ENCODE measurements at regions not wholly inside any gene's neighbourhood (a gene's known extent, or its start where the extent isn't known, plus 50 kb on each side); places are given as distances from the start of the nearest gene placed in this dataset.

DNA sequence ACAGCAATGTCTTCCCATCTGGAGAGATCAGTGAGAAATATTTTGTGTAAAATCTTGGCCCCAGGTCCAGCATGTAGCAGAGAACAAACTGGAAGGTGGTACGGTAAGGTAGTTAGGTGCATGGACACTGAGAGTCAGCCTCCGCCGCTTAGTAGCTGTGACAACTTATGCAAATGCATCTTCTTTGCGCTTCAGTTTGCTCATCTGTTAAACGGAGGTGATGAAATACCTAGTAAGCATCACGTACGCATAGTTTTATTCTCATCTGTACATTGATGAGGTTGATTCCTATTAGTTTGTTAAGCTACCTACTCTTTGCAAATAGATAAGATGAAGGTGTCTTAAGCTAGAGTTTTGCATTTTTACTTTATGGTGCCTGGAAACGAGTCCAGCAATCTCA, 80.0 kb upstream of the MSX1 start:
- no peak overlapping the region for H3K4me3 ChIP-seq
- no peaks in the 10 kb centered on the region for H3K9me3 ChIP-seq (replicated peaks; ENCODE audit: control insufficient read depth, insufficient read depth, low read depth, low read length)
- ATAC-seq = peak; percentile 62
- CTCF ChIA-PET (ENCODE audit: low intra/inter-chr PET ratio) = no interaction called here
- in situ Hi-C loops (cut with MboI) (no loop called here), intact Hi-C loops (cut with micrococcal nuclease) (no loop called here)
- no peak overlapping the region for H3K9ac ChIP-seq (ENCODE audit: insufficient read depth in 1 of 2, low read depth in 2 of 2, low read length in 2 of 2)
- no peaks in the 10 kb centered on the region; a peak in 1 of 5 replicates for H3K4me1 ChIP-seq (replicated peaks in 1 of 2; ENCODE audit: control insufficient read depth in 2 of 2, insufficient read depth in 2 of 2, low read length in 2 of 2)
- POLR2A ChIA-PET = no interaction called here
- no peaks in the 10 kb centered on the region for H3K9me1 ChIP-seq (ENCODE audit: control insufficient read depth, insufficient read depth, low read length)
- no peak for DNase-seq (ENCODE audit: extremely low read depth in 1 of 4, low spot score in 3 of 4)
- no peak overlapping the region for H2AFZ ChIP-seq (ENCODE audit: low read depth, low read length)
- H3K4me2 ChIP-seq (ENCODE audit: insufficient read depth, low read length) = no peak overlapping the region
- no peak for FAIRE-seq
- peaks cover 6 to 48% of the 10 kb centered on the region in 2 experiments; a peak in 4 of 5 replicates for H3K27me3 ChIP-seq (ENCODE audit: control insufficient read depth in 2 of 2, insufficient read depth in 2 of 2, low read length in 2 of 2)
- 8% methylated on average over 8 of the region's 8 CpGs for WGBS (ENCODE audit: insufficient coverage, low coverage, missing lambda C conversion rate)
- H3K27ac ChIP-seq (ENCODE audit: extremely low read depth, low read depth, low read length) = no peak overlapping the region
- H4K20me1 ChIP-seq (replicated peaks; ENCODE audit: control insufficient read depth, insufficient read depth, low read length) = no peaks in the 10 kb centered on the region; the same call in 1 of the 2 replicates
- no peaks in the 10 kb centered on the region for H3K79me2 ChIP-seq (ENCODE audit: control insufficient read depth, insufficient read depth, low read length)
- no peaks in the 10 kb centered on the region for H3K36me3 ChIP-seq (ENCODE audit: control insufficient read depth, insufficient read depth, low read length)
- BruUV-seq (replicated peaks) = no TSS peak
- TF ChIP-seq, protein P1, sequence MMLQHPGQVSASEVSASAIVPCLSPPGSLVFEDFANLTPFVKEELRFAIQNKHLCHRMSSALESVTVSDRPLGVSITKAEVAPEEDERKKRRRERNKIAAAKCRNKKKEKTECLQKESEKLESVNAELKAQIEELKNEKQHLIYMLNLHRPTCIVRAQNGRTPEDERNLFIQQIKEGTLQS (IDR thresholded peaks at IDR 0.05) = peak; percentile 76
- TF ChIP-seq, protein P1 (CRISPR knock-in tag; conservative IDR thresholded peaks at IDR 0.05) = no peak
- no peak for TF ChIP-seq ZNF764 (CRISPR knock-in tag; IDR thresholded peaks at IDR 0.05; ENCODE audit: low read depth)
- no peak for TF ChIP-seq FOXK2 (conservative IDR thresholded peaks at IDR 0.05 in 1 of 2, IDR thresholded peaks at IDR 0.05 in 1 of 2; ENCODE audit: low read depth in 2 of 2)
- TF ChIP-seq, protein P2, sequence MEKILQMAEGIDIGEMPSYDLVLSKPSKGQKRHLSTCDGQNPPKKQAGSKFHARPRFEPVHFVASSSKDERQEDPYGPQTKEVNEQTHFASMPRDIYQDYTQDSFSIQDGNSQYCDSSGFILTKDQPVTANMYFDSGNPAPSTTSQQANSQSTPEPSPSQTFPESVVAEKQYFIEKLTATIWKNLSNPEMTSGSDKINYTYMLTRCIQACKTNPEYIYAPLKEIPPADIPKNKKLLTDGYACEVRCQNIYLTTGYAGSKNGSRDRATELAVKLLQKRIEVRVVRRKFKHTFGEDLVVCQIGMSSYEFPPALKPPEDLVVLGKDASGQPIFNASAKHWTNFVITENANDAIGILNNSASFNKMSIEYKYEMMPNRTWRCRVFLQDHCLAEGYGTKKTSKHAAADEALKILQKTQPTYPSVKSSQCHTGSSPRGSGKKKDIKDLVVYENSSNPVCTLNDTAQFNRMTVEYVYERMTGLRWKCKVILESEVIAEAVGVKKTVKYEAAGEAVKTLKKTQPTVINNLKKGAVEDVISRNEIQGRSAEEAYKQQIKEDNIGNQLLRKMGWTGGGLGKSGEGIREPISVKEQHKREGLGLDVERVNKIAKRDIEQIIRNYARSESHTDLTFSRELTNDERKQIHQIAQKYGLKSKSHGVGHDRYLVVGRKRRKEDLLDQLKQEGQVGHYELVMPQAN (IDR thresholded peaks at IDR 0.05; ENCODE audit: borderline replicate concordance) = no peak
- TF ChIP-seq STAT5A (IDR thresholded peaks at IDR 0.05; ENCODE audit: borderline replicate concordance, low read length) = no peak
- TF ChIP-seq DMBX1 (CRISPR knock-in tag; IDR thresholded peaks at IDR 0.05; ENCODE audit: borderline replicate concordance) = no peak
- TF ChIP-seq, protein P3, sequence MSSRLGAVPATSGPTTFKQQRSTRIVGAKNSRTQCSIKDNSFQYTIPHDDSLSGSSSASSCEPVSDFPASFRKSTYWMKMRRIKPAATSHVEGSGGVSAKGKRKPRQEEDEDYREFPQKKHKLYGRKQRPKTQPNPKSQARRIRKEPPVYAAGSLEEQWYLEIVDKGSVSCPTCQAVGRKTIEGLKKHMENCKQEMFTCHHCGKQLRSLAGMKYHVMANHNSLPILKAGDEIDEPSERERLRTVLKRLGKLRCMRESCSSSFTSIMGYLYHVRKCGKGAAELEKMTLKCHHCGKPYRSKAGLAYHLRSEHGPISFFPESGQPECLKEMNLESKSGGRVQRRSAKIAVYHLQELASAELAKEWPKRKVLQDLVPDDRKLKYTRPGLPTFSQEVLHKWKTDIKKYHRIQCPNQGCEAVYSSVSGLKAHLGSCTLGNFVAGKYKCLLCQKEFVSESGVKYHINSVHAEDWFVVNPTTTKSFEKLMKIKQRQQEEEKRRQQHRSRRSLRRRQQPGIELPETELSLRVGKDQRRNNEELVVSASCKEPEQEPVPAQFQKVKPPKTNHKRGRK (tag; IDR thresholded peaks at IDR 0.05) = no peak
- TF ChIP-seq SP2 (IDR thresholded peaks at IDR 0.05; ENCODE audit: extremely low read depth, low read depth, low read length, poor library complexity, severe bottlenecking) = no peak
- no peak for TF ChIP-seq IRF2 (CRISPR knock-in tag; IDR thresholded peaks at IDR 0.05)
- no peak for TF ChIP-seq SREBF1 (IDR thresholded peaks at IDR 0.05; ENCODE audit: borderline replicate concordance, low read depth, low read length)
- no peak for TF ChIP-seq GABPB2 (CRISPR knock-in tag; conservative IDR thresholded peaks at IDR 0.05)
- TF ChIP-seq, protein P4, sequence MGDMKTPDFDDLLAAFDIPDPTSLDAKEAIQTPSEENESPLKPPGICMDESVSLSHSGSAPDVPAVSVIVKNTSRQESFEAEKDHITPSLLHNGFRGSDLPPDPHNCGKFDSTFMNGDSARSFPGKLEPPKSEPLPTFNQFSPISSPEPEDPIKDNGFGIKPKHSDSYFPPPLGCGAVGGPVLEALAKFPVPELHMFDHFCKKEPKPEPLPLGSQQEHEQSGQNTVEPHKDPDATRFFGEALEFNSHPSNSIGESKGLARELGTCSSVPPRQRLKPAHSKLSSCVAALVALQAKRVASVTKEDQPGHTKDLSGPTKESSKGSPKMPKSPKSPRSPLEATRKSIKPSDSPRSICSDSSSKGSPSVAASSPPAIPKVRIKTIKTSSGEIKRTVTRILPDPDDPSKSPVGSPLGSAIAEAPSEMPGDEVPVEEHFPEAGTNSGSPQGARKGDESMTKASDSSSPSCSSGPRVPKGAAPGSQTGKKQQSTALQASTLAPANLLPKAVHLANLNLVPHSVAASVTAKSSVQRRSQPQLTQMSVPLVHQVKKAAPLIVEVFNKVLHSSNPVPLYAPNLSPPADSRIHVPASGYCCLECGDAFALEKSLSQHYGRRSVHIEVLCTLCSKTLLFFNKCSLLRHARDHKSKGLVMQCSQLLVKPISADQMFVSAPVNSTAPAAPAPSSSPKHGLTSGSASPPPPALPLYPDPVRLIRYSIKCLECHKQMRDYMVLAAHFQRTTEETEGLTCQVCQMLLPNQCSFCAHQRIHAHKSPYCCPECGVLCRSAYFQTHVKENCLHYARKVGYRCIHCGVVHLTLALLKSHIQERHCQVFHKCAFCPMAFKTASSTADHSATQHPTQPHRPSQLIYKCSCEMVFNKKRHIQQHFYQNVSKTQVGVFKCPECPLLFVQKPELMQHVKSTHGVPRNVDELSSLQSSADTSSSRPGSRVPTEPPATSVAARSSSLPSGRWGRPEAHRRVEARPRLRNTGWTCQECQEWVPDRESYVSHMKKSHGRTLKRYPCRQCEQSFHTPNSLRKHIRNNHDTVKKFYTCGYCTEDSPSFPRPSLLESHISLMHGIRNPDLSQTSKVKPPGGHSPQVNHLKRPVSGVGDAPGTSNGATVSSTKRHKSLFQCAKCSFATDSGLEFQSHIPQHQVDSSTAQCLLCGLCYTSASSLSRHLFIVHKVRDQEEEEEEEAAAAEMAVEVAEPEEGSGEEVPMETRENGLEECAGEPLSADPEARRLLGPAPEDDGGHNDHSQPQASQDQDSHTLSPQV (IDR thresholded peaks at IDR 0.05) = no peak

All from K562 (cell line).